Right forelimb (tissue), 1 donor: ENCODE measurements at regions not wholly inside any gene's neighbourhood (a gene's known extent, or its start where the extent isn't known, plus 50 kb on each side); places are given as distances from the start of the nearest gene placed in this dataset.

Experiments used
- DNase-seq: peaks from one replicate; pipeline ENCODE4 v3.0.0-alpha.2; 2018

DNA sequence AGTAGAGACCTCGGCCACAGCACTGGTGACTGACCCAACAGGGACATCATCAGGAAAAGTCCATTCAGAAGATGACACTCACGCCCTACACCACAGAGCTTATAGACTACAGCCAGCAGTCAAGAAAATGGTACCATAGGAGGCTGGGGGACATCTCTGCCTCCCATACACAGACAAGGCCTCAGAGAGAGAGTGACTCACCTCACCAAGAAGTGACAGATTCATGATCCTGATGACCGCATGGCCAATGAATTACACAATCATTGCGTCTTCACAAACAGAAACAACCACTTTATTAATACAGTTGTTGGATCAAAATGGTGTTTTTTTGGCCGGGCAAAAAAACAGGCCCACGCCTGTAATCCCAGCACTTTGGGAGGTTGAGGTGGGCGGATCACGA lies 260.8 kb upstream of the TSHZ3 start:
- DNase-seq: no peak

DNA sequence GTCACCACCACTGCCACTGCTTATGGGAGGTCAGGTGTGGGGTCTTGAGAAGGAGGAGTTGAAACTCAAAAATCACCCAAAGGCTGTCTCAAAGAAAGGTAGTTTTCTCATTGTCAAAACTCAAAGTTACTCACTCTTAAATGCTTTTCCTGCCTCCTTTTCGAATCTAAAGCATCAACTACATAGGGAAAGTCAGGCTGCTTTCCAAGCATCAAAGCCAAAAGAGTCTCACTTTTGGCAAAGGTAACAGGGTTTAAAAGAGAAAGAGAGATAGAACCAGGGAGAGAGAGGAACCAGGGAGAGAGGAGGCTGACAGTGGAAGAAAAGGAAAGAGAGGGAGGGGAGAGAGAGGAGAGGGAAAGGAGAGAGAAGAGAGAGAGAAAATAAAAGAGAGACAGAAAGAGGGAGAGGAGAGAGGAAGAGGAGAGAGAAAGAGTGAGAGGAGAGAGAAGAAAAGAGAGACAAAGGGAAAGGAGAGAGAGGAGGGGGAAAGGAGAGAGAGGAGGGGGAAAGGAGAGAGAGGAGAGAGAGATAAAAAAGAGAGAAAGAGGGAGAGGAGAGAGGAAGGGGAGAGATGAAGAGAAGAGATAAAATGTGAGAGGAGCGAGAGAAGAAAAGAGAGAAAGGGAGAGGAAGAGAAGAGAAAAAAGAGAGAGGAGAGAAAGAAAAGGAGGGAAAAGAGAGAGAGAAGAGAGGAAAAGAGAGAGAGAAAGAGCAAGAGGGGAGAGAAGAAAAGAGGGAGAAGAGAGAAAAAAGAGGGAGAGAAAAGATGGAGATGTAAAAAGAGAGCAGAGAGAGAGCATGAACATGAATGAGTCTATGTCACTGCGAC lies 262.0 kb upstream of the TSHZ3 start:
- no peak for DNase-seq

DNA sequence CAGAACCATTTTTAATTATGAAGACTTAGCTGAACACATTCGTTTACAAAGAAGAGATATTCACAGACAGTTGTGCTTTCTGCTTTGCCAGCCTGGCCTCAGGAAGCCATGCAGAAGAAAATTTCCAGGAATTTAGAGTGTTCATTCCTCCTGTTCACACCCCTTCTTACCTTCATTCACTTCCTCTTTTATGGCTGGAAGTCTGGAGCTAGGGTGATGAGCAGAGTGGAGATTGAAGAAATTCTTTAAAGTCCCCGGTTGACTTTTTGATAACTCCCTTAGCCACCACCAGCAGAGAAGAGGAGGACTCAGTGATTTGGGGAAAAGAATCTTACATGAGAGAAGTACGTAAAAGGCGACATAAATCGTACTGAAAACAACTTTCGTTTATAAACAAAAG lies 263.6 kb upstream of the TSHZ3 start:
- no peak for DNase-seq

DNA sequence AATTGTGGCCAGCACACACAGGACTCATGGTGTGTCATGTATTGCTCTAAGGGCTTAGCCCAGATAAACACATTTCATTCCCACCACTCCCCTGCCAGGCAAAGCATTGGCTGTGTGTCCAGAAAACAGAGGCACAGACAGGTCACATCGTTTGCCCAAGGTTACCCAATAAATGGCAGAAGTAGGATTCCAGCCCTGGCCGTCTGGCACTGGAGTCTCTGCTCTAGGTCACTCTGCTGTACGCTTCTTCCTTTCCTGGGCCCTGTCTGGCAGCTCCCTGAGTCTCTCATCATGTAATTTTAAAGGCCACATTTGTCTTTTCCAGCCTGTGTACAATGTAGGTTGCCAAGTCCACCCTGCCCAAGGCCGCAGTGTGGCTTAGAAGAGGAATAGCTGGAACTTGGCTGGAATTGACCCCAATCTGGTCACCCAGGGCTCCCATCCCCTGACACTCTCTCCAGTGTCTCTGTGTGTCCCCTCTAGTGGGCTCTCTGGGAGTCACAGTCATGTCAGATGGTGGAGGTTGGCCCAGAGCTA lies 264.5 kb upstream of the TSHZ3 start:
- no peak for DNase-seq

GRCh38 chr19:31616031-31616430 lies 266.8 kb upstream of the TSHZ3 start:
- DNase-seq: no peak

DNA sequence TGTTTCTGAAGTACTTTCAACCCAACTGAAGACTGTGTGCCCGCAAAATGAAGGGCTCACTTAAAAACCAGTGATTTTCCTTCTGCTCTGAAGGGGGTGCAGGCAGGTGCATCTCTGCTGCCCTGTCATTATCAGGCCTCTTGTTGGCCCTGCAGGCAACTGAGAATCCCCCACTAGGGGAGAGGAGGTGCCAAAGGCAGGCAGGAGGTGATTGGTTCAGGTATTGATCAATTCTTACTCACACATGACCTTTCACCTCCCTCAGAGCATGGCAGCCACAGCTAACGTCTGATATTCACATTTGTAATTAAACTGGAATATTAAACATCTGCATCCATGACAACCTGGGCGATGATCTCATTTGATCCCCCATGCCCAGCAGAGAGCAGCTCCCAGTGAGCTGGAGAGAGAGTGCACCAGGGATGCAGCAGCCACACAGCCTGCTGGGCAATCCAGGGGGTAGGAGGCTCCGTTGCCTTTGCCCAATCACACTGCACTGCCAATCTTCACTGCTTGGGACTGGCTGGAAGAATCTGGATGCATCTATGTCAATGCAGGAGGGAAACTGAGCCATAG lies 267.9 kb upstream of the TSHZ3 start:
- DNase-seq: no peak

- DNase-seq: no peak
These were observed 275.8 kb upstream of the TSHZ3 start for GRCh38 chr19:31625056-31625455.

DNA sequence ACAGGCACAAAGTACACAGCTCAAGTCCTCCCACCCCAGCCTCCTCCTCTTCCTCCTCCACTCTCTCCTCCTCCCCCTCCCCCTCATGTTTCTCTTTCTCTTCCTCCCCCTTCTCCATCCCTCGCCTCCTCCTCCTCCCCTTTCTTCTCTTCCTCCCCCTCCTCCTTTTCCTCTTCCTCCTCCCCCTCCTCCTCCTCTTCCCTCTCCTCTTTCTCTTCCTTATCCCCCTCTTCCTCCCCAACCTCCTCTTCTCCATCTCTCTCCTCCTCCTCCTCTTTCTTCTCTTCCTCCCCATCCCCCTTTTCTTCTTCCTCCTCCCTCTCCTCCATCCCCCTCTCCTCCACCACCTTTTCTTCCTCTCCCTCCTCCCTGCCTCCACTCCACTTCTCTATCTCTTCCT lies 276.3 kb upstream of the TSHZ3 start:
- DNase-seq: no peak

- DNase-seq: no peak
These were observed 277.7 kb upstream of the TSHZ3 start for GRCh38 chr19:31626941-31627340.

- DNase-seq: no peak
These were observed 278.6 kb upstream of the TSHZ3 start for GRCh38 chr19:31627620-31628365.

DNA sequence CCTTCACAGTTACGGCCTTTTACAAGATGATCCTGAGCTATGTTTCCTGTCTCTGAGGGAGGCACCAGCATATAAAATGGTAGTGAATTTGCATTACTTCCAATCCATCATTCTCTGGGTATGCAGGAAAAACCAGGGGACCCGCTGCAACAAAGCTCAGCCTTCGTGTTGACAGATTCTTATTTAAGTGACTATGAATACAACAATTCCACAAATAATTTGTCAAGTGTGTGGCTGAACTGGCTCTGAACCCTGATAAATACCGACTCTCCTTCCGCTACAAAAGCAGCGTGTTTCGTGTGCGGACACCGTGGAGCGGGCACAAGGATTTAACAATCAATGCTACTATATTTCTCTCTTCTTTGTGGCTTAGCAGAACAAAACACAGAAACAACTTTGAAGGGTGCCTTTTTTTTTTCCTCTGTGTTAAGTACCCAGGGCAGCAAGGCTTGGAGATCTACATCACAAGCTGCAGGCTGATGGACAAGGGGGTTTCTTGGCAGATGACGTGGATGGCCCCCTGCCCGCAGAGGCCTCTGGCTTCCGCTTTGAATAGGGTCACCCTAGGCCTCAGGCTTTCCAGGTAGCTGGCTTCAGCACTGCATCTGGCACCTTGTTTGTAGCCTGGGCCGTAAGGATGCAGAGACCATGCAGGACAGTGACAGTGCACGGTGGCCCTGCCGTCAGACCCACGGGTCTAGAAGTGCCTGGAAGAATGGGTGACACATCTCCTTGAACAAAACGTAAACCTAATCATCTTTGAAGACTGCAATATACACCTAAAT lies 280.5 kb upstream of the TSHZ3 start:
- no peak for DNase-seq

DNA sequence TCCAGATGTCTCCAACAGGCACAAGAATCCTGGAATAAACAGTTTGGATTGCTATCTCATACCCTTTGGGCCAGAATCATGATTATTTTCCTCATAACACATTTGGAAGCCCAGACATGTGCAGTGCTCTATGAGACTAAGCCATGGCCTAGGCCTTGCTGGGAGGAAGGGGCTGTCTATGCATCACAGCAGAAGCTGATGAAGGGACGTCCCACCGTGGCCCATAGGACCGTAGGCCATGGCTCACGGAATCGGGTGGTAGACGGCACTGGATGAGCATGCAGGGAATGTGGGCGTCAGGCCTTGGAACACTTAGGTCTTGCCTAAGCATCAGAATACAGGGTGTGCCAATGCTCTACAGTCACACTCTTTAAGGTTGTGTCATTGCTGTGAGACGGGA lies 283.8 kb upstream of the TSHZ3 start:
- DNase-seq: no peak

GRCh38 chr19:31639306-31639705 lies 290.1 kb upstream of the TSHZ3 start:
- no peak for DNase-seq

- DNase-seq: no peak
These were observed 292.4 kb upstream of the TSHZ3 start for GRCh38 chr19:31641591-31641990.

DNA sequence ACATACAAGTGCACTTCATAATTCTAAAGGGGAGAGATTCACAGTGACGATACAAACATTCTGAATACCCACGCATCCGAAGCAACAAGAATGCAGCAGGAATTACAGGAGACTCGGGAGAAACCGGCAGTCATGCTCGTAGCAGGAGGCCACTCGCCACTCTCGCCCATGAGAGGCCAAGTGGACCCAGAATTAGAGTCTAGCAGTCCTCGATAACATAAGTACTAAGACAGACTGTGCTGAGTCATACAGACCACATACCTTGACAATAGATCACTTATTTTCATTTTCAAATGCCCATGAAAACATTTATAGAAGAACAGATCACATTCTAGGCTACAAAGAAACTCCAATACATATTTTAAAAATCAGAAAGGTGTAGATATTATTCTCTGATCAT lies 299.1 kb upstream of the TSHZ3 start:
- DNase-seq: no peak

- DNase-seq: no peak
These were observed 307.3 kb upstream of the TSHZ3 start for GRCh38 chr19:31656507-31656906.

GRCh38 chr19:31658993-31659896 lies 310.0 kb upstream of the TSHZ3 start:
- no peak for DNase-seq

- DNase-seq: no peak
These were observed 310.6 kb upstream of the TSHZ3 start for GRCh38 chr19:31659897-31660210.

GRCh38 chr19:31664096-31664495 lies 314.9 kb upstream of the TSHZ3 start:
- DNase-seq: no peak

DNA sequence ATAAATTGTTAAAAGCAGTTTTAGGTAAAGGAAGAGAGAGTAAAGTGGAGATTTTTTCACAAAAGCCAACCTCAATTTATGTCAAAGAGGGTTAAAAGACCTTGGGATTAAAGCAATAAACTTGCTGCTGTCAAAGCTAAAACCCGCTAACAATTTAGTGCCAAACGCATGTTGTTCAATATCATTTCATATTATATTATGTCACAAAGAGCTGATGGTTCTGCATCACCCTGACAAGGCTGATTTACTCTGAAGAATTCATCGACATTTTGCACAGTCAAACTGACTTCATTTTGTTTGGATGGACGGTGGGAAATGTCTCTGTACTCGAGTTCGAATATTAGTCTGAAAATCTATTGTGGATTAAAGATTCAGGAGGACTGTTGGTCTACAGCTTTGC lies 315.8 kb upstream of the TSHZ3 start:
- DNase-seq: no peak

DNA sequence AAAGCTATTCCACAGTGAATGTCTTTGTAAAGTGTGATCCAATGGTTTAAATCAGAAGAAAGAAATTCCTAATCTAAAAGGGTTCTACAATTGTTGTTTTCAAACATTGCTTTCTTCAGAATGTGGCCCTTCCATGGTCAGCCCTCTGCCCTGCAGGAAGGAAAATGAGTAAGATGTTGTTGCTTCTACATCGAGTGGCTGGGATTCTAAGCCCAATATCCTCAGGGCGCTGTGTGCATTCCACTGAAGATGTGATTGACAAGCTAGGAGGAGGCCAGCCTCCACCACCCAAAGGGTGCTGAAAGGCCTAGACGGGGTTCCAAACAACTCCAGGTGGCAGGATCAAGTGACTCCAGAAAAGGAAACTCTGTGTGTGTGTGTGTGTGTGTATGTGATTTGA lies 316.9 kb upstream of the TSHZ3 start:
- no peak for DNase-seq

DNA sequence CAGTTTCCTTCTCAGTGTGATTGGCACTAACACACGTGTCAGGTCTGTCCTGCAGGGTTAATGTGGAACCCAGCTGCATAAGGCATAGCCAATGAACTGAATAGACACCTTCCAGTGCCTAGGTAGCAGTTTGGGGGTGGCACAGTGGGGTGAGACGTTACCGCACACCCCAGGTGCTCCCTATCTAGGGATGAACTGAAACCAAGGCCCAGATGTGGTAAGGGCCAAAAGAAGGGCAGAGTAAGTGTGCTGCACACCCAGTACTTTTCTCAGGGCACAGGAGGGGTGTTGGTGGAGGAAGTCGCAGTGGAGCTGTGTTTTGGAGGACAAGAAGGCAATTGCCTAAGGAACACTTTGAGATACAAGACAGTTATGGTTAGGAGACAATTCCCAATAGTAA lies 317.9 kb upstream of the TSHZ3 start:
- DNase-seq: no peak
